SKM-1 (cell line): ENCODE measurements at regions not wholly inside any gene's neighbourhood (a gene's known extent, or its start where the extent isn't known, plus 50 kb on each side); places are given as distances from the start of the nearest gene placed in this dataset.
"Not testable (repeated sequence)": the region's sequence is repeated elsewhere in the genome, so short reads cannot be mapped to it uniquely, and the experiment has no call there.

ENCODE experiments used
- DNase-seq: peaks from one replicate; lab custom pipeline; 2025; ENCODE audit not compliant: unreplicated experiment; lab: John Stamatoyannopoulos, UW

DNA sequence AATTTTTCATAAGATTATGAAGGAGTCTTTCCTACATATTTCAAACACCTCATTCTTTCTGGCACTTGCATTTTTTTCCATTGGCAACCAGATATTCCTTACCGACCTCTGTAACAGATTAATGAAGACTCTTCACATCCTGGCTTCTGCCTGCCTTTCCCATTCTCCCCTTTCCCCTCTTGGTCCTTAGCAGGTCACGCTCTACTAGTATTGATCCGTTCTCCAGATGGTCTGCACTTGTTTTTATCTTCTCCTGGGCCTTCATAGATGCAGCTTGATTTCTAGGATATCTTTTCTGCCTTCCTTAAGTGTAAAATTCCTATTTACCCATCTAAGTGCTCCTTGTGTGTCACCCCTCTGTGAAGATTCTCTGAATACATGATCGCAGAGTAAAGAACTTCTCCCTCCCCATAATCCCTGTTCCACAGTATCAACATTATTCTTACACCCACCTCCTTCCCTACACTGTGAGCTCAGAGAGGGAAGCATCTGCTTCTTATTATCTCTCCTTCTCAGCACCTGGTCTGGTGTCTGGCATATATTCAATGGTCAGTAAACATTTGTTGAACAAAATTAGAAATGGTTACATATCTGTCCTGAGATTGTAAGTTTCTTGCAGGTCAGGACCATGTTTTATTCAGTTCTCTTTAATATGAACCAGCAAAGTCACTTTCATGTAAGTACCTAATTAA is 654.2 kb downstream of the REEP3 start:
- no peak for DNase-seq

DNA sequence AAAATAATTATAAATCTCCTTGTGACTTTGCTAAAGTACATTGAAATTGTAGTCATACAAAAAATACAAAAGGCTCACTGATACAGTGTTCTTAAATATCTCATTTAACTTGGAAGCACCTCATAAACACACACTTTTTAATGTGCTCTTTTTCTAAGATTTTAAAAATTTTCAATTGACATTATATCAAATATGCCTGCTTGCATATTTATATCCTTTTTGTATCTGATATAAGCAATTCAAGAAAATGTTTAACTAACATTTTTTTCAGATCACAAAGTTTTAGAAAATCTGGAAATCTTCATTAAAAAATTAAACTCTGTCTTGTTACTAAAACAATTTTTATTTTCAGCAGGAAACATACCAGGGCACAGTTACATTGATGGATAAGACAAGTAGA is 661.5 kb downstream of the REEP3 start:
- no peak for DNase-seq

DNA sequence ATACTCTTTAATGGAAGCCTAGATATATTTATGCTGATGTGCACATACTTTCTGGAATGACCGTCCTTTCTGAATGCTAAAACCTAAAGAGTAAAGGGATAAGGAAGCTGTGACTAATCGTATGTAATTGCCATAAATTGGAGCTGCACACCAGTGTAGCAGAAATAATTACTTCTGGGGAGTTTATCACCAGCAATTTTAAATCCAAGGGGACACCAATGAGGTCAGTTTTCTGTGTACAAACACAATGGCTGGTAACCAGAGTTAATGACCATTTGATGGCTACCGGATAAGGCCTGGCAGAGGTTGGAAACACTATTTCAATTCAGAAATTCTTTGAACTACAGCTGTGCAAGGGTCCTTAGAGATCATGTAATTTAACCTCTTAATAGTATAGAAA is 670.1 kb downstream of the REEP3 start:
- DNase-seq: no peak

GRCh38 chr10:64196638-64197315 is 675.6 kb downstream of the REEP3 start:
- no peak for DNase-seq

DNA sequence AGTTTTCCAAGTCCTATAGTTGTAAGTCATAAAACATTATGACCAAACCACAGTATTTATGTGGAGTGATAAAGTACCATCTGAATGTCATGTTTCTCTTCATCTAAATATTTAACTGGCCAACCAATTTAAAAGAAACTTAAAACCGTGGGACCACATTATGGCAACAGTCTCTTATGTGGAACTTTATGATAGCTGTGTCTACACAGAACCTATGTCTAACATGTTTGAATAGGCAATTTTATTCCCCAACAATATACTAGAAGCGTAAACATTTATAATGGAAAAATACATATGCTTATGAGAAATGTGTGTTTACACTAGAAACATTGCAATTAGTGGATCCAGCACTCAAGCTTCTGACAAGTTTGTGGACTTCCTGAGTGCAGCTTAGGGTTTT is 680.7 kb downstream of the REEP3 start:
- no peak for DNase-seq

DNA sequence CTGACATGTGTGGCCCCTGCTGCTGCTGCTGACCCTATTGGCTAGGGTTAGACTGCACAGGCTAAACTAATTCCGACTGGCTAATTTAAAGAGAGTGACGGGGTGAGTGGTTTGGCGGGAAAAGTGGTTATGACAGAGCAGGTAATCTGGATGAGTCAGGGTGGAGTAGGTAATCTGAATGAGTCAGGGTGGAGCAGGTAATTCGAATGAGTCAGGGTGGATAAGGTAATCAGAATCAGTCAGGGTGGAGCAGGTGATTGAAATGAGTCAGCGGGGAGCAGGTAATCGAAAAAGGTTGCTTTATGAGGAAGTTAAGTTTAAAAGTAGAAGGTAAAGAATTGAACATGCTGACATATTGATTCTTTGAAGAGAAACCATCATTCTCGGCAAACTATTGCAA is 683.3 kb downstream of the REEP3 start:
- not testable (repeated sequence) for DNase-seq

- DNase-seq: no peak
Measured at GRCh38 chr10:64206409-64206808, 685.2 kb downstream of the REEP3 start.

DNA sequence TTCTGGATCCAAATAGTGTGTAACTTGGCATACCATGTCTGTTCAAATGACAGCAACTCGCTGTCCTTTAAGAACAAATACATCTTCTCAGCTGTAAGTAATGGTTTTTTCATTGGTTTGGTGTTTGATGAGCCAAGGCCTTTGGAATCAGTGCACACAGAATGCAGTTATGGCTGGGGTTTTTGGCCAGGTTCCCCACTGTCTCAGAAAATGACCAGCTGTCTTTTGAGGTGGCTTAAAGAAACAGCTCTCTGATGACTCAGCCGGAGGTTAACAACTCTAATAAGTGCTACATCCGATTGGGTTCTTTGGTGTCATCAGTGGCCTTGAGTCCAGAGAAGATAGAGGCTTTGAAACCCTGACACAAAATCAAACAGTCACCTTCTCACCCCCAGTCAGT is 688.4 kb downstream of the REEP3 start:
- no peak for DNase-seq

- DNase-seq: no peak
Measured at GRCh38 chr10:64210211-64210610, 689.0 kb downstream of the REEP3 start.

GRCh38 chr10:64211466-64211865 is 690.3 kb downstream of the REEP3 start:
- DNase-seq: no peak

DNA sequence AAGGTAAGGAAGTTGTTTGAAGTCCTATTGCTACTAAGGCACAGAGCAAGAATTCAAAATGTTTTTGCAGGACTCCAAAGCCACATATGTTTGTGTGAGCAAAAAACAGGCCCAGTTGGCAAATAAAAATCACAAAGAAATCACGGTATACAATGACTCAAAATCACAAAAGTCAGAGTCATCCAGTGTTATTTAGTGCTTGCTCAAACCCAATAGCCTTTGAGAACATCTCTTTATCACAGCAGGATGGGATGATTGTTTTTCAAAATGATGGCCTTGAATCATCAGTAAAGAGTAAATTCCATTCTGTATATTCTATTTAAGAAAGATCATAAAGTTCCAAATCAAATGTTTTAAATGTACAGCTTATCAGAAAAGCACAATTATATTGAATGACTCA is 693.9 kb downstream of the REEP3 start:
- DNase-seq: no peak

GRCh38 chr10:64219271-64220025 is 698.2 kb downstream of the REEP3 start:
- no peak for DNase-seq

DNA sequence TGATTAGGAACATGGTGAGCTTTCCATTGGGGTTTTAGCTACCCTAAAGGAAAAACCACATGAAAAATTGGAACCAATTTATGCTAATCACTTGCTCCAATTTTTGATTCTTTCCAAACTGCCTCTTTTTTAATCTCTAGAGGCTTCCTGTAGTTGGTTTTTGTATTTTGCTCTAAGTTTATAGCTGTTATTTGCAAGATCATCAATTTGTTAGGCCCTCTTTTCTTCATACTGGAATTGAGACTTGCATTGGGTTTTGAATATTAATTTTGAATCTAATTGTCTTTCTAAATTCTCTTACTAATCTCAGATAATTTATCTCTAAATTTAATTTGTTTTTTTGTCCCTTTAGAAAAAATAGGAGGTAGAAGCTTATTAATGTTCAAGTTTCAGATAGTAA is 713.3 kb downstream of the REEP3 start:
- DNase-seq: no peak

- no peak for DNase-seq
Measured at GRCh38 chr10:64257704-64258103, 736.5 kb downstream of the REEP3 start.

- no peak for DNase-seq
Measured at GRCh38 chr10:64261092-64261491, 739.9 kb downstream of the REEP3 start.

GRCh38 chr10:64261676-64262075 is 740.5 kb downstream of the REEP3 start:
- no peak for DNase-seq

GRCh38 chr10:64265961-64266360 is 744.8 kb downstream of the REEP3 start:
- no peak for DNase-seq

- DNase-seq: no peak
Measured at GRCh38 chr10:64271508-64271907, 750.3 kb downstream of the REEP3 start.

DNA sequence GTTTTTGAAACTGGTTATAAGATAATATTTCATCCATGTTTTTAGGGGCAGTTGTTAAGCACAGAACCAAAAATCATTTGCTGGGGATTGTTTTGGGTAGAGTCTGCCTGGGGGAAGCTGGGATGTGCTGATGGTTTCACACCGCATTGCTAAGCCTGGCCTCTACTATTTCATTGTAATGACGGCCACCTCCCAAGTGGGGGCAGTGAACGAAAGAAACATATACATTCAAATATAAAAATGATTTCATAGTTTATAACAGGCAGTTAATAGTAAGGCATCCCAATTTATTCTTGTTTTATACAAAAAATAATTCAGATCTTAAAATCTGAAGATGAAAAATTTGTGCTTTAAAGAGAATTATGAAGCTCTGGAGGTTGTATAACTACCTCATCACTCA is 750.8 kb downstream of the REEP3 start:
- no peak for DNase-seq

DNA sequence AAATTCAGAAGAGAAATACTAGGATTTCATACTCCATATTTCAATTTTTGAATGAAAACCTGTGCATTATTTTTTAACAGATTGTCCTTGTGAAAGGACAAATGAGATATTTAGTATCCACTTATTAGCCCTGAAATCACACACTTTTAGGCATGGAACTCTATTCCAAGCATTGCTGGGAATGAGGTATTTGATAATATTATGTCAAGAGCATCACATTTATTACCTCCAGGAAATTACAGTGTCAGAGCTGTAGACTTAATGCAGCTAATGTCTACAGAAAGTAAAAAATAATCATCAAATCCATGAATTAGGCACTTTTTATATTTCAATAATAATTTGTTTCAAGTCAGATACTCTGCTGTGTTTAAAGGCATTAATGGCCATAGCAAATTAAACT is 753.8 kb downstream of the REEP3 start:
- no peak for DNase-seq

- DNase-seq: no peak
Measured at GRCh38 chr10:64275774-64276173, 754.6 kb downstream of the REEP3 start.

GRCh38 chr10:64277536-64277935 is 756.3 kb downstream of the REEP3 start:
- DNase-seq: no peak
